K562 (cell line): ENCODE measurements at regions not wholly inside any gene's neighbourhood (a gene's known extent, or its start where the extent isn't known, plus 50 kb on each side); places are given as distances from the start of the nearest gene placed in this dataset.

Experiments used
- ATAC-seq: fragments of 200-7000 bp; cut with Tn5 transposase; 3 replicates; pipeline ENCODE4 v1.9.1; 2020; ENCODE audit warnings: moderate library complexity
- BruUV-seq: library from RNA; stranded (reverse); fragments of 400-500 nt; replicated peaks from 2 replicates; lab custom pipeline; 2021; lab: Mats Ljungman, UMichigan
- CTCF ChIA-PET: fragments of 300-600 bp; formaldehyde crosslinking; extraction: SDS; loops from one replicate; lab custom pipeline; 2021; ENCODE audit warnings: low intra/inter-chr PET ratio; lab: Yijun Ruan, JAX
- POLR2A ChIA-PET: fragments of 300-600, 350-650 bp; sonication (Branson Sonifier 250); formaldehyde crosslinking; extraction: SDS; loops from one replicate; lab custom pipeline; 2021; ENCODE audit warnings: antibody characterized with exemption, inconsistent platforms; lab: Yijun Ruan, JAX
- DNase-seq, 4 experiments: peaks; one replicate each; pipeline versions ENCODE4 v3.0.0 to v3.0.0-alpha.2; 2011 to 2018; ENCODE audit warnings: low spot score in 3 of 4, mixed read lengths in 3 of 4; ENCODE audit errors: extremely low read depth in 1 of 4
- FAIRE-seq: peaks from 2 replicates; lab custom pipeline; 2011; peaks lifted over from hg19 to GRCh38; lab: Jason Lieb, UNC
- H2AFZ ChIP-seq: 2 replicates; pipeline ENCODE4 v1.6.0; 2011; ENCODE audit warnings: low read depth, low read length, control low read depth, inconsistent platforms
- H3K27ac ChIP-seq: fragments of 200-600 bp; 3 replicates; pipeline ENCODE4 v1.8.0; 2011; ENCODE audit warnings: low read depth, mild to moderate bottlenecking, control low read depth, inconsistent platforms, low read length, moderate library complexity, mixed read lengths; ENCODE audit errors: extremely low read depth
- H3K27me3 ChIP-seq, 2 experiments: fragments of 300-600 bp in 1 of 2; 2 replicates in 1 of 2; 3 replicates in 1 of 2; pipeline versions ENCODE4 v1.6.0 to v1.8.0; 2011; ENCODE audit warnings: inconsistent platforms in 2 of 2, low read length in 2 of 2, mild to moderate bottlenecking in 1 of 2, mixed read lengths in 1 of 2, moderate library complexity in 1 of 2; ENCODE audit not compliant: control insufficient read depth in 2 of 2, insufficient read depth in 2 of 2
- H3K36me3 ChIP-seq: fragments of 300-600 bp; 3 replicates; pipeline ENCODE4 v1.8.0; 2011; ENCODE audit warnings: mild to moderate bottlenecking, low read length, inconsistent platforms; ENCODE audit not compliant: control insufficient read depth, insufficient read depth
- H3K4me1 ChIP-seq, 2 experiments: fragments of 200-600 bp in 1 of 2; replicated peaks in 1 of 2; 2 replicates in 1 of 2; 3 replicates in 1 of 2; pipeline versions ENCODE4 v1.5.1 to v1.8.0; 2011; ENCODE audit warnings: inconsistent platforms in 2 of 2, low read length in 2 of 2, mild to moderate bottlenecking in 1 of 2, mixed read lengths in 1 of 2, moderate library complexity in 1 of 2; ENCODE audit not compliant: control insufficient read depth in 2 of 2, insufficient read depth in 2 of 2
- H3K4me2 ChIP-seq: 2 replicates; pipeline ENCODE4 v1.6.1; 2011; ENCODE audit warnings: low read length, control low read depth, inconsistent platforms, mixed read lengths; ENCODE audit not compliant: insufficient read depth
- H3K4me3 ChIP-seq: fragments of 200-600 bp; sonication (generic), shearing (Covaris generic); 2 replicates; pipeline ENCODE4 v1.5.1; 2016; ENCODE audit warnings: control low read depth, inconsistent platforms
- H3K79me2 ChIP-seq: fragments of 200-600 bp; 3 replicates; pipeline ENCODE4 v1.8.0; 2011; ENCODE audit warnings: low read length, inconsistent platforms; ENCODE audit not compliant: control insufficient read depth, insufficient read depth
- H3K9ac ChIP-seq, 2 experiments: 2 replicates each; pipeline versions ENCODE4 v1.6.0 to v1.6.1; 2011; ENCODE audit warnings: low read depth in 2 of 2, low read length in 2 of 2, control low read depth in 1 of 2, inconsistent platforms in 1 of 2, mild to moderate bottlenecking in 1 of 2, mixed read lengths in 1 of 2; ENCODE audit not compliant: insufficient read depth in 1 of 2
- H3K9me1 ChIP-seq: one replicate; pipeline ENCODE4 v1.6.0; 2011; ENCODE audit warnings: inconsistent platforms, mild to moderate bottlenecking, low read length, moderate library complexity; ENCODE audit not compliant: control insufficient read depth, insufficient read depth
- H3K9me3 ChIP-seq: replicated peaks from 2 replicates; pipeline ENCODE4 v1.5.1; 2011; ENCODE audit warnings: low read depth, low read length, inconsistent platforms; ENCODE audit not compliant: control insufficient read depth, insufficient read depth
- H4K20me1 ChIP-seq: replicated peaks from 2 replicates; pipeline ENCODE4 v1.6.1; 2011; ENCODE audit warnings: low read length, inconsistent platforms, mixed read lengths; ENCODE audit not compliant: control insufficient read depth, insufficient read depth
- ARID1B ChIP-seq: fragments of 450-650 bp; IDR thresholded peaks from 2 replicates; pipeline ENCODE4 v1.6.1; 2016; ENCODE audit warnings: antibody characterized with exemption, mild to moderate bottlenecking, inconsistent platforms
- BDP1 ChIP-seq: IDR thresholded peaks from 3 replicates; pipeline ENCODE4 v1.6.1; 2011; ENCODE audit not compliant: insufficient read length, insufficient read depth
- EGR1 ChIP-seq: fragments of 450-650 bp; conservative IDR thresholded peaks from 2 replicates; pipeline ENCODE4 v1.6.1; 2017; ENCODE audit warnings: mild to moderate bottlenecking
- FOXP4 ChIP-seq: sonication (generic); formaldehyde crosslinking; IDR thresholded peaks from 2 replicates; pipeline ENCODE4 v1.8.0; 2022; ENCODE audit warnings: mild to moderate bottlenecking, missing genetic modification reagents, borderline replicate concordance
- KLF16 ChIP-seq: IDR thresholded peaks from 2 replicates; pipeline ENCODE4 v1.6.1; 2016; ENCODE audit warnings: antibody characterized with exemption
- NBN ChIP-seq: fragments of 450-650 bp; IDR thresholded peaks from 2 replicates; pipeline ENCODE4 v1.6.1; 2016; ENCODE audit warnings: low read depth, mild to moderate bottlenecking
- SLC30A9 ChIP-seq: fragments of 250-450 bp; sonication (Bioruptor Pico); IDR thresholded peaks from 2 replicates; pipeline ENCODE4 v1.8.0; 2022; ENCODE audit warnings: mild to moderate bottlenecking, moderate library complexity
- SP2 ChIP-seq: IDR thresholded peaks from 2 replicates; pipeline ENCODE4 v1.6.1; 2011; ENCODE audit warnings: mild to moderate bottlenecking, low read depth, low read length, moderate library complexity; ENCODE audit not compliant: poor library complexity, severe bottlenecking; ENCODE audit errors: extremely low read depth
- TFE3 ChIP-seq: fragments of 450-650 bp; formaldehyde crosslinking; IDR thresholded peaks from 2 replicates; pipeline ENCODE4 v1.4.0; 2020; ENCODE audit warnings: mild to moderate bottlenecking, mixed read lengths
- ZBTB2 ChIP-seq: fragments of 450-650 bp; IDR thresholded peaks from 2 replicates; pipeline ENCODE4 v1.6.1; 2016; ENCODE audit warnings: antibody characterized with exemption
- ZNF140 ChIP-seq: fragments of 250-450 bp; sonication (Bioruptor Pico); IDR thresholded peaks from 2 replicates; pipeline ENCODE4 v1.8.0; 2021; ENCODE audit warnings: moderate library complexity, mild to moderate bottlenecking, inconsistent platforms
- ZNF280B ChIP-seq: fragments of 250-450 bp; sonication (Bioruptor Pico); IDR thresholded peaks from 2 replicates; pipeline ENCODE4 v1.5.1; 2021; ENCODE audit warnings: mild to moderate bottlenecking
- ZNF639 ChIP-seq, 2 experiments: fragments of 200-800 bp in 1 of 2; sonication (Bioruptor generic) in 1 of 2; sonication (generic) in 1 of 2; formaldehyde crosslinking in 1 of 2; IDR thresholded peaks in 1 of 2; conservative IDR thresholded peaks in 1 of 2; 2 replicates each; pipeline versions ENCODE4 v1.5.0 to v1.6.1; 2016 to 2020; ENCODE audit warnings: missing compliant biosample characterization in 1 of 2, missing genetic modification characterization in 1 of 2, missing genetic modification reagents in 1 of 2
- in situ Hi-C: fragments of 300-500 bp; cut with MboI; formaldehyde crosslinking; loops from 4 replicates; pipeline ENCODE4 v1.15.0; 2018; ENCODE audit warnings: inconsistent platforms, mixed read lengths
- intact Hi-C: fragments of 100-400 bp; cut with micrococcal nuclease; formaldehyde crosslinking; loops from 2 replicates; pipeline ENCODE4 v1.14.2; 2022

GRCh38 chr3:106140431-106140830 lies 271.6 kb upstream of the CBLB start:
- Histone ChIP-seq H3K27me3 (no peaks in the 10 kb centered on the region), H3K4me3 (no peak overlapping the region), H2AFZ (no peak overlapping the region), H3K4me1 (peaks cover 0 to 3% of the 10 kb centered on the region in 2 experiments; a peak in 1 of 5 replicates), H3K4me2 (no peak overlapping the region), H3K9me3 (no peaks in the 10 kb centered on the region), H3K9ac (no peak overlapping the region), H3K27ac (no peak overlapping the region), H3K9me1 (no peaks in the 10 kb centered on the region), H4K20me1 (no peaks in the 10 kb centered on the region), H3K79me2 (no peaks in the 10 kb centered on the region), H3K36me3 (no peaks in the 10 kb centered on the region)
- FAIRE-seq = no peak
- in situ Hi-C loops (no loop called here), intact Hi-C loops (no loop called here)
- no TSS peak for BruUV-seq
- DNase-seq = no peak
- ChIA-PET CTCF (no interaction called here), POLR2A (no interaction called here)
- no peak for ATAC-seq
- TF ChIP-seq KLF16 = no peak
- TF ChIP-seq ZNF140 (CRISPR knock-in tag) = no peak
- no peak for TF ChIP-seq ZNF280B (CRISPR knock-in tag)
- no peak for TF ChIP-seq NBN
- TF ChIP-seq BDP1 = no peak
- TF ChIP-seq SP2 = no peak
- no peak for TF ChIP-seq EGR1
- no peak for TF ChIP-seq FOXP4 (CRISPR knock-in tag)
- TF ChIP-seq TFE3 (CRISPR knock-in tag) = no peak
- TF ChIP-seq ZNF639 (CRISPR knock-in tag; conservative IDR thresholded peaks at IDR 0.05 in 1 of 2, IDR thresholded peaks at IDR 0.05 in 1 of 2) = no peak
- TF ChIP-seq SLC30A9 = no peak
- TF ChIP-seq ARID1B = no peak
- TF ChIP-seq ZBTB2 = no peak
